WTC11 (cell line): ENCODE measurements at regions not wholly inside any gene's neighbourhood (a gene's known extent, or its start where the extent isn't known, plus 50 kb on each side); places are given as distances from the start of the nearest gene placed in this dataset.

Source experiments
- ATAC-seq: fragments of 200-7000 bp; cut with Tn5 transposase; 2 replicates; pipeline ENCODE4 v1.10.0; 2021; ENCODE audit warnings: mild to moderate bottlenecking, moderate library complexity
- CTCF ChIA-PET: fragments of 300-600 bp; sonication (Branson Sonifier 250); formaldehyde crosslinking; loops from one replicate; lab custom pipeline; 2021; ENCODE audit warnings: antibody characterized with exemption; lab: Charles Lee
- POLR2A ChIA-PET: fragments of 350-600 bp; sonication (Branson Sonifier 250); formaldehyde crosslinking; loops from one replicate; lab custom pipeline; 2021; ENCODE audit warnings: antibody characterized with exemption; lab: Charles Lee
- DNase-seq: peaks from one replicate; pipeline ENCODE4 v3.0.0; 2021; ENCODE audit warnings: low spot score
- H3K27ac Mint-ChIP-seq: 2 replicates; pipeline ENCODE4 v1.8.0; 2021; ENCODE audit warnings: mixed read lengths
- H3K27me3 Mint-ChIP-seq: 2 replicates; pipeline ENCODE4 v1.8.0; 2021; ENCODE audit warnings: low read depth, mild to moderate bottlenecking, moderate library complexity, mixed read lengths
- H3K36me3 Mint-ChIP-seq: 2 replicates; pipeline ENCODE4 v1.8.0; 2021; ENCODE audit warnings: mixed read lengths
- H3K4me1 Mint-ChIP-seq: 2 replicates; pipeline ENCODE4 v1.8.0; 2022; ENCODE audit warnings: mixed read lengths
- H3K4me3 Mint-ChIP-seq: 2 replicates; pipeline ENCODE4 v1.8.0; 2021; ENCODE audit warnings: mild to moderate bottlenecking, moderate library complexity, mixed read lengths
- H3K9me3 Mint-ChIP-seq: 2 replicates; pipeline ENCODE4 v1.8.0; 2021; ENCODE audit warnings: mixed read lengths
- CREB1 ChIP-seq: sonication (generic); formaldehyde crosslinking; IDR thresholded peaks from 2 replicates; pipeline ENCODE4 v1.8.0; 2023; ENCODE audit warnings: mild to moderate bottlenecking, missing genetic modification reagents
- ELF4 ChIP-seq: sonication (generic); formaldehyde crosslinking; IDR thresholded peaks from 2 replicates; pipeline ENCODE4 v1.8.1; 2022; ENCODE audit warnings: low read depth, mild to moderate bottlenecking, moderate library complexity, missing genetic modification reagents
- FOXK1 ChIP-seq: sonication (generic); formaldehyde crosslinking; IDR thresholded peaks from 2 replicates; pipeline ENCODE4 v1.8.0; 2022; ENCODE audit warnings: mild to moderate bottlenecking, moderate library complexity, missing genetic modification reagents
- GTF2I ChIP-seq: fragments of 250-450 bp; sonication (Bioruptor Pico); conservative IDR thresholded peaks from 2 replicates; pipeline ENCODE4 v1.4.0; 2021; ENCODE audit warnings: mild to moderate bottlenecking
- JAZF1 ChIP-seq: fragments of 250-450 bp; sonication (Bioruptor Pico); IDR thresholded peaks from 2 replicates; pipeline ENCODE4 v1.9.0; 2021; ENCODE audit warnings: moderate library complexity, mild to moderate bottlenecking, inconsistent platforms
- MYBL2 ChIP-seq: sonication (generic); formaldehyde crosslinking; IDR thresholded peaks from 2 replicates; pipeline ENCODE4 v1.8.1; 2023; ENCODE audit warnings: mild to moderate bottlenecking, moderate library complexity, missing genetic modification reagents
- NFE2L1 ChIP-seq: sonication (generic); formaldehyde crosslinking; IDR thresholded peaks from 2 replicates; pipeline ENCODE4 v1.8.1; 2023; ENCODE audit warnings: missing genetic modification reagents
- SP1 ChIP-seq: sonication (generic); formaldehyde crosslinking; conservative IDR thresholded peaks from 2 replicates; pipeline ENCODE4 v1.8.1; 2022; ENCODE audit warnings: missing genetic modification reagents
- ZBTB21 ChIP-seq: sonication (generic); formaldehyde crosslinking; IDR thresholded peaks from 2 replicates; pipeline ENCODE4 v1.8.1; 2023; ENCODE audit warnings: mild to moderate bottlenecking, missing genetic modification reagents, borderline replicate concordance
- ZNF232 ChIP-seq: sonication (generic); formaldehyde crosslinking; IDR thresholded peaks from 2 replicates; pipeline ENCODE4 v1.8.0; 2022; ENCODE audit warnings: mild to moderate bottlenecking, missing genetic modification reagents
- TF ChIP-seq, protein P1 (sequence below): sonication (generic); formaldehyde crosslinking; IDR thresholded peaks from 2 replicates; pipeline ENCODE4 v1.8.1; 2022; ENCODE audit warnings: low read depth, missing genetic modification reagents, borderline replicate concordance
- TF ChIP-seq, protein P2 (sequence below): sonication (generic); formaldehyde crosslinking; IDR thresholded peaks from 2 replicates; pipeline ENCODE4 v1.8.1; 2022; ENCODE audit warnings: mild to moderate bottlenecking, moderate library complexity, missing genetic modification reagents
- TF ChIP-seq, protein P3 (sequence below): fragments of 200-600 bp; IDR thresholded peaks from 2 replicates; pipeline ENCODE4 v1.8.0; 2022; ENCODE audit warnings: antibody characterized with exemption
- TF ChIP-seq, protein P4 (sequence below): fragments of 250-450 bp; sonication (Bioruptor Pico); IDR thresholded peaks from 2 replicates; pipeline ENCODE4 v2.1.2; 2022; ENCODE audit warnings: mild to moderate bottlenecking, moderate library complexity
- TF ChIP-seq, protein P5 (sequence below): fragments of 250-450 bp; sonication (Bioruptor Pico); IDR thresholded peaks from 2 replicates; pipeline ENCODE4 v1.9.0; 2021; ENCODE audit warnings: mild to moderate bottlenecking
- TF ChIP-seq, protein P6 (sequence below): fragments of 250-450 bp; sonication (Bioruptor Pico); IDR thresholded peaks from 2 replicates; pipeline ENCODE4 v1.8.0; 2021; ENCODE audit warnings: mild to moderate bottlenecking
- TF ChIP-seq, protein P7 (sequence below): fragments of 250-450 bp; sonication (Bioruptor Pico); IDR thresholded peaks from 2 replicates; pipeline ENCODE4 v1.9.0; 2021; ENCODE audit warnings: mild to moderate bottlenecking, borderline replicate concordance
- TF ChIP-seq, protein P8 (sequence below): sonication (generic); formaldehyde crosslinking; IDR thresholded peaks from 2 replicates; pipeline ENCODE4 v1.8.1; 2023; ENCODE audit warnings: mild to moderate bottlenecking, moderate library complexity, missing genetic modification reagents
- TF ChIP-seq, protein P9 (sequence below): sonication (generic); formaldehyde crosslinking; IDR thresholded peaks from 2 replicates; pipeline ENCODE4 v1.8.0; 2022; ENCODE audit warnings: mild to moderate bottlenecking, missing genetic modification reagents

DNA sequence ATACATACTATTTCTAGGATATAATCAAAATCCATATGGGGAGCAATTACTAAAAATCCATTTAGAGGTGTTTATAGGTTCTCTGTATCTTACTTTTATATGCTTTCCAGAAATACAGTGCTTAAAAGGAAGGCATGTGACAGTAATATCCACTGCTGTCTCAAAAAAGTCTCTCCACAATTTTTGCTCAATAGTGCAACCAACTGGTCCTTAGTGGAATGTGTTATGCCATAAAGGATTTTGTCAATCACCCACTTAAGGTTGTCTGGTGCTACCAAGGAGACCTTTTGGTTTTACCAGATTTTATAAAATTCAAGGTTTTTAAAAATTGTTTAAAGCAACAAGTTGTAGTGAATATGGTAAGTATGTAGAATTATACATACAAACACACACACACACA, 328.5 kb upstream of the DSEL start:
- POLR2A ChIA-PET = no interaction called here
- no peak overlapping the region for H3K27ac Mint-ChIP-seq
- no peaks in the 10 kb centered on the region for H3K27me3 Mint-ChIP-seq
- 0 out of 2 replicates have a peak, but pooled peaks cover 4% of the 10 kb centered on the region for H3K4me1 Mint-ChIP-seq
- TF ChIP-seq NFE2L1 (no peak), SP1 (CRISPR knock-in tag) (no peak), CREB1 (CRISPR knock-in tag) (no peak), GTF2I (no peak)
- TF ChIP-seq, protein P1, sequence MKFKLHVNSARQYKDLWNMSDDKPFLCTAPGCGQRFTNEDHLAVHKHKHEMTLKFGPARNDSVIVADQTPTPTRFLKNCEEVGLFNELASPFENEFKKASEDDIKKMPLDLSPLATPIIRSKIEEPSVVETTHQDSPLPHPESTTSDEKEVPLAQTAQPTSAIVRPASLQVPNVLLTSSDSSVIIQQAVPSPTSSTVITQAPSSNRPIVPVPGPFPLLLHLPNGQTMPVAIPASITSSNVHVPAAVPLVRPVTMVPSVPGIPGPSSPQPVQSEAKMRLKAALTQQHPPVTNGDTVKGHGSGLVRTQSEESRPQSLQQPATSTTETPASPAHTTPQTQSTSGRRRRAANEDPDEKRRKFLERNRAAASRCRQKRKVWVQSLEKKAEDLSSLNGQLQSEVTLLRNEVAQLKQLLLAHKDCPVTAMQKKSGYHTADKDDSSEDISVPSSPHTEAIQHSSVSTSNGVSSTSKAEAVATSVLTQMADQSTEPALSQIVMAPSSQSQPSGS (CRISPR knock-in tag) = no peak
- TF ChIP-seq, protein P2, sequence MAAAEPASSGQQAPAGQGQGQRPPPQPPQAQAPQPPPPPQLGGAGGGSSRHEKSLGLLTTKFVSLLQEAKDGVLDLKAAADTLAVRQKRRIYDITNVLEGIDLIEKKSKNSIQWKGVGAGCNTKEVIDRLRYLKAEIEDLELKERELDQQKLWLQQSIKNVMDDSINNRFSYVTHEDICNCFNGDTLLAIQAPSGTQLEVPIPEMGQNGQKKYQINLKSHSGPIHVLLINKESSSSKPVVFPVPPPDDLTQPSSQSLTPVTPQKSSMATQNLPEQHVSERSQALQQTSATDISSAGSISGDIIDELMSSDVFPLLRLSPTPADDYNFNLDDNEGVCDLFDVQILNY (CRISPR knock-in tag) = no peak
- TF ChIP-seq, protein P3, sequence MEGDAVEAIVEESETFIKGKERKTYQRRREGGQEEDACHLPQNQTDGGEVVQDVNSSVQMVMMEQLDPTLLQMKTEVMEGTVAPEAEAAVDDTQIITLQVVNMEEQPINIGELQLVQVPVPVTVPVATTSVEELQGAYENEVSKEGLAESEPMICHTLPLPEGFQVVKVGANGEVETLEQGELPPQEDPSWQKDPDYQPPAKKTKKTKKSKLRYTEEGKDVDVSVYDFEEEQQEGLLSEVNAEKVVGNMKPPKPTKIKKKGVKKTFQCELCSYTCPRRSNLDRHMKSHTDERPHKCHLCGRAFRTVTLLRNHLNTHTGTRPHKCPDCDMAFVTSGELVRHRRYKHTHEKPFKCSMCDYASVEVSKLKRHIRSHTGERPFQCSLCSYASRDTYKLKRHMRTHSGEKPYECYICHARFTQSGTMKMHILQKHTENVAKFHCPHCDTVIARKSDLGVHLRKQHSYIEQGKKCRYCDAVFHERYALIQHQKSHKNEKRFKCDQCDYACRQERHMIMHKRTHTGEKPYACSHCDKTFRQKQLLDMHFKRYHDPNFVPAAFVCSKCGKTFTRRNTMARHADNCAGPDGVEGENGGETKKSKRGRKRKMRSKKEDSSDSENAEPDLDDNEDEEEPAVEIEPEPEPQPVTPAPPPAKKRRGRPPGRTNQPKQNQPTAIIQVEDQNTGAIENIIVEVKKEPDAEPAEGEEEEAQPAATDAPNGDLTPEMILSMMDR = no peak
- TF ChIP-seq, protein P4, sequence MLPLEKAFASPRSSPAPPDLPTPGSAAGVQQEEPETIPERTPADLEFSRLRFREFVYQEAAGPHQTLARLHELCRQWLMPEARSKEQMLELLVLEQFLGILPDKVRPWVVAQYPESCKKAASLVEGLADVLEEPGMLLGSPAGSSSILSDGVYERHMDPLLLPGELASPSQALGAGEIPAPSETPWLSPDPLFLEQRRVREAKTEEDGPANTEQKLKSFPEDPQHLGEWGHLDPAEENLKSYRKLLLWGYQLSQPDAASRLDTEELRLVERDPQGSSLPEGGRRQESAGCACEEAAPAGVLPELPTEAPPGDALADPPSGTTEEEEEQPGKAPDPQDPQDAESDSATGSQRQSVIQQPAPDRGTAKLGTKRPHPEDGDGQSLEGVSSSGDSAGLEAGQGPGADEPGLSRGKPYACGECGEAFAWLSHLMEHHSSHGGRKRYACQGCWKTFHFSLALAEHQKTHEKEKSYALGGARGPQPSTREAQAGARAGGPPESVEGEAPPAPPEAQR (CRISPR knock-in tag) = no peak
- TF ChIP-seq, all 79 proteins: peak for 0
- ATAC-seq = no peak
- Mint-ChIP-seq H3K9me3 (peaks cover 4% of the 10 kb centered on the region), H3K4me3 (no peak overlapping the region), H3K36me3 (no peaks in the 10 kb centered on the region)
- CTCF ChIA-PET = no interaction called here
- no peak for DNase-seq

DNA sequence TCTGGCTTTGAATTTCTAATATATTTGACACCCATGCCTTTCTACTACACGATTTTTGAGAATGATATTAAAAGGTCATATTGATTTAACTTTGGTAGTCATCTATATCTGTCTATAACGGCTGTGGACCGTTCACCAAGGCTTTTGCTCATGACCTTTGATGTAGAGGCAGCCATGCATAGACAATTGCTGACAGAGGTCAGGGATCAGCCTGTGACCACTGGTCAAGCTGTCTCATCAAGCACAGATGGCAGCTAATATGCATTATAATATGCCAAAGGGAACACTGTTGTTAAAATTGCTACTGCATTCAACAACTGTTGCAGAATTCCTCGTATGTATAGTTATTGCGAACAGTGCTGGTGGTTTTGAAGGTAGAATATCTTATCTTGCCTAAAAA, 323.9 kb upstream of the DSEL start:
- POLR2A ChIA-PET = no interaction called here
- DNase-seq (no peak), ATAC-seq (no peak)
- Mint-ChIP-seq H3K9me3 (no peaks in the 10 kb centered on the region), H3K27ac (no peak overlapping the region), H3K4me1 (no peaks in the 10 kb centered on the region), H3K4me3 (no peak overlapping the region), H3K27me3 (no peaks in the 10 kb centered on the region), H3K36me3 (no peaks in the 10 kb centered on the region)
- CTCF ChIA-PET = no interaction called here
- no peak for TF ChIP-seq ZNF232 (CRISPR knock-in tag)
- TF ChIP-seq JAZF1 (CRISPR knock-in tag) = no peak
- TF ChIP-seq, protein P5, sequence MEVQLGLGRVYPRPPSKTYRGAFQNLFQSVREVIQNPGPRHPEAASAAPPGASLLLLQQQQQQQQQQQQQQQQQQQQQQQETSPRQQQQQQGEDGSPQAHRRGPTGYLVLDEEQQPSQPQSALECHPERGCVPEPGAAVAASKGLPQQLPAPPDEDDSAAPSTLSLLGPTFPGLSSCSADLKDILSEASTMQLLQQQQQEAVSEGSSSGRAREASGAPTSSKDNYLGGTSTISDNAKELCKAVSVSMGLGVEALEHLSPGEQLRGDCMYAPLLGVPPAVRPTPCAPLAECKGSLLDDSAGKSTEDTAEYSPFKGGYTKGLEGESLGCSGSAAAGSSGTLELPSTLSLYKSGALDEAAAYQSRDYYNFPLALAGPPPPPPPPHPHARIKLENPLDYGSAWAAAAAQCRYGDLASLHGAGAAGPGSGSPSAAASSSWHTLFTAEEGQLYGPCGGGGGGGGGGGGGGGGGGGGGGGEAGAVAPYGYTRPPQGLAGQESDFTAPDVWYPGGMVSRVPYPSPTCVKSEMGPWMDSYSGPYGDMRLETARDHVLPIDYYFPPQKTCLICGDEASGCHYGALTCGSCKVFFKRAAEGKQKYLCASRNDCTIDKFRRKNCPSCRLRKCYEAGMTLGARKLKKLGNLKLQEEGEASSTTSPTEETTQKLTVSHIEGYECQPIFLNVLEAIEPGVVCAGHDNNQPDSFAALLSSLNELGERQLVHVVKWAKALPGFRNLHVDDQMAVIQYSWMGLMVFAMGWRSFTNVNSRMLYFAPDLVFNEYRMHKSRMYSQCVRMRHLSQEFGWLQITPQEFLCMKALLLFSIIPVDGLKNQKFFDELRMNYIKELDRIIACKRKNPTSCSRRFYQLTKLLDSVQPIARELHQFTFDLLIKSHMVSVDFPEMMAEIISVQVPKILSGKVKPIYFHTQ = no peak
- TF ChIP-seq, protein P6, sequence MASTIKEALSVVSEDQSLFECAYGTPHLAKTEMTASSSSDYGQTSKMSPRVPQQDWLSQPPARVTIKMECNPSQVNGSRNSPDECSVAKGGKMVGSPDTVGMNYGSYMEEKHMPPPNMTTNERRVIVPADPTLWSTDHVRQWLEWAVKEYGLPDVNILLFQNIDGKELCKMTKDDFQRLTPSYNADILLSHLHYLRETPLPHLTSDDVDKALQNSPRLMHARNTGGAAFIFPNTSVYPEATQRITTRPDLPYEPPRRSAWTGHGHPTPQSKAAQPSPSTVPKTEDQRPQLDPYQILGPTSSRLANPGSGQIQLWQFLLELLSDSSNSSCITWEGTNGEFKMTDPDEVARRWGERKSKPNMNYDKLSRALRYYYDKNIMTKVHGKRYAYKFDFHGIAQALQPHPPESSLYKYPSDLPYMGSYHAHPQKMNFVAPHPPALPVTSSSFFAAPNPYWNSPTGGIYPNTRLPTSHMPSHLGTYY (CRISPR knock-in tag) = no peak
- TF ChIP-seq, protein P7, sequence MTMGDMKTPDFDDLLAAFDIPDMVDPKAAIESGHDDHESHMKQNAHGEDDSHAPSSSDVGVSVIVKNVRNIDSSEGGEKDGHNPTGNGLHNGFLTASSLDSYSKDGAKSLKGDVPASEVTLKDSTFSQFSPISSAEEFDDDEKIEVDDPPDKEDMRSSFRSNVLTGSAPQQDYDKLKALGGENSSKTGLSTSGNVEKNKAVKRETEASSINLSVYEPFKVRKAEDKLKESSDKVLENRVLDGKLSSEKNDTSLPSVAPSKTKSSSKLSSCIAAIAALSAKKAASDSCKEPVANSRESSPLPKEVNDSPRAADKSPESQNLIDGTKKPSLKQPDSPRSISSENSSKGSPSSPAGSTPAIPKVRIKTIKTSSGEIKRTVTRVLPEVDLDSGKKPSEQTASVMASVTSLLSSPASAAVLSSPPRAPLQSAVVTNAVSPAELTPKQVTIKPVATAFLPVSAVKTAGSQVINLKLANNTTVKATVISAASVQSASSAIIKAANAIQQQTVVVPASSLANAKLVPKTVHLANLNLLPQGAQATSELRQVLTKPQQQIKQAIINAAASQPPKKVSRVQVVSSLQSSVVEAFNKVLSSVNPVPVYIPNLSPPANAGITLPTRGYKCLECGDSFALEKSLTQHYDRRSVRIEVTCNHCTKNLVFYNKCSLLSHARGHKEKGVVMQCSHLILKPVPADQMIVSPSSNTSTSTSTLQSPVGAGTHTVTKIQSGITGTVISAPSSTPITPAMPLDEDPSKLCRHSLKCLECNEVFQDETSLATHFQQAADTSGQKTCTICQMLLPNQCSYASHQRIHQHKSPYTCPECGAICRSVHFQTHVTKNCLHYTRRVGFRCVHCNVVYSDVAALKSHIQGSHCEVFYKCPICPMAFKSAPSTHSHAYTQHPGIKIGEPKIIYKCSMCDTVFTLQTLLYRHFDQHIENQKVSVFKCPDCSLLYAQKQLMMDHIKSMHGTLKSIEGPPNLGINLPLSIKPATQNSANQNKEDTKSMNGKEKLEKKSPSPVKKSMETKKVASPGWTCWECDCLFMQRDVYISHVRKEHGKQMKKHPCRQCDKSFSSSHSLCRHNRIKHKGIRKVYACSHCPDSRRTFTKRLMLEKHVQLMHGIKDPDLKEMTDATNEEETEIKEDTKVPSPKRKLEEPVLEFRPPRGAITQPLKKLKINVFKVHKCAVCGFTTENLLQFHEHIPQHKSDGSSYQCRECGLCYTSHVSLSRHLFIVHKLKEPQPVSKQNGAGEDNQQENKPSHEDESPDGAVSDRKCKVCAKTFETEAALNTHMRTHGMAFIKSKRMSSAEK = no peak
- no peak for TF ChIP-seq ELF4 (CRISPR knock-in tag)
- TF ChIP-seq, protein P8, sequence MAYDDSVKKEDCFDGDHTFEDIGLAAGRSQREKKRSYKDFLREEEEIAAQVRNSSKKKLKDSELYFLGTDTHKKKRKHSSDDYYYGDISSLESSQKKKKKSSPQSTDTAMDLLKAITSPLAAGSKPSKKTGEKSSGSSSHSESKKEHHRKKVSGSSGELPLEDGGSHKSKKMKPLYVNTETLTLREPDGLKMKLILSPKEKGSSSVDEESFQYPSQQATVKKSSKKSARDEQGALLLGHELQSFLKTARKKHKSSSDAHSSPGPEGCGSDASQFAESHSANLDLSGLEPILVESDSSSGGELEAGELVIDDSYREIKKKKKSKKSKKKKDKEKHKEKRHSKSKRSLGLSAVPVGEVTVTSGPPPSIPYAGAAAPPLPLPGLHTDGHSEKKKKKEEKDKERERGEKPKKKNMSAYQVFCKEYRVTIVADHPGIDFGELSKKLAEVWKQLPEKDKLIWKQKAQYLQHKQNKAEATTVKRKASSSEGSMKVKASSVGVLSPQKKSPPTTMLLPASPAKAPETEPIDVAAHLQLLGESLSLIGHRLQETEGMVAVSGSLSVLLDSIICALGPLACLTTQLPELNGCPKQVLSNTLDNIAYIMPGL (CRISPR knock-in tag) = no peak
- TF ChIP-seq, protein P9, sequence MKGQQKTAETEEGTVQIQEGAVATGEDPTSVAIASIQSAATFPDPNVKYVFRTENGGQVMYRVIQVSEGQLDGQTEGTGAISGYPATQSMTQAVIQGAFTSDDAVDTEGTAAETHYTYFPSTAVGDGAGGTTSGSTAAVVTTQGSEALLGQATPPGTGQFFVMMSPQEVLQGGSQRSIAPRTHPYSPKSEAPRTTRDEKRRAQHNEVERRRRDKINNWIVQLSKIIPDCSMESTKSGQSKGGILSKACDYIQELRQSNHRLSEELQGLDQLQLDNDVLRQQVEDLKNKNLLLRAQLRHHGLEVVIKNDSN (CRISPR knock-in tag) = no peak
- TF ChIP-seq FOXK1 (CRISPR knock-in tag) = no peak
- TF ChIP-seq MYBL2 = no peak
- no peak for TF ChIP-seq ZBTB21 (CRISPR knock-in tag)
